ENCODE measurements at regions not wholly inside any gene's neighbourhood (a gene's known extent, or its start where the extent isn't known, plus 50 kb on each side); places are given as distances from the start of the nearest gene placed in this dataset.

DNA sequence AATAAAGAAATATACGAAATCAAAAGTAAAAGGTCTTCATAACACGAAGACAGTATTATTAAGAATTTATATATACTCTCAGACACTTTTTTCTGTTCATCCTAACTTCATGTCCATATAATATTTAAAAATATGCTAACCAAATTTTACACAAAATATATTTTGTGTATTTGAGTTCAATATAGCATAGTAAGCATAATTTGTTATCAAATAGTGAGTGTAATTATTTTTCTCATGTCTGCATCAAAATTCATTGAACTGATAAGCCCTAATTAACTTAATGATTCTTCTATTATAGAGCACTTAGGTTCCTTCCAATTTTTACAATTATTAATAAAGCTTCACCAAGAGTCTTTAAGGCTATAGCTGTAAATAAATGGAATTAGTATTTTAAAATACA lies 99.7 kb upstream of the SYT1 start:
- H3K36me3 ChIP-seq (ENCODE audit: low read depth) = no peaks in the 10 kb centered on the region
- no peak overlapping the region for H3K4me3 ChIP-seq
- TF ChIP-seq CTCF (IDR thresholded peaks at IDR 0.05) = no peak
- ATAC-seq (no peak), DNase-seq (no peak)
- H3K9me3 ChIP-seq = no peaks in the 10 kb centered on the region
- no peaks in the 10 kb centered on the region for H3K4me1 ChIP-seq (ENCODE audit: low read depth)
- intact Hi-C loops (cut with DNase I, micrococcal nuclease) = no loop called here

- no peak for TF ChIP-seq CTCF (IDR thresholded peaks at IDR 0.05)
- Histone ChIP-seq H3K36me3 (ENCODE audit: low read depth) (no peaks in the 10 kb centered on the region), H3K9me3 (no peaks in the 10 kb centered on the region), H3K4me1 (ENCODE audit: low read depth) (no peaks in the 10 kb centered on the region), H3K4me3 (no peak overlapping the region)
- DNase-seq = no peak
- intact Hi-C loops (cut with DNase I, micrococcal nuclease) = no loop called here
- ATAC-seq = no peak
These were observed 97.2 kb upstream of the SYT1 start for GRCh38 chr12:78767264-78767981.

GRCh38 chr12:78778339-78778738 lies 86.2 kb upstream of the SYT1 start:
- ATAC-seq = no peak
- H3K4me3 ChIP-seq = no peak overlapping the region
- H3K36me3 ChIP-seq (ENCODE audit: low read depth) = no peaks in the 10 kb centered on the region
- no peaks in the 10 kb centered on the region for H3K4me1 ChIP-seq (ENCODE audit: low read depth)
- H3K9me3 ChIP-seq = no peaks in the 10 kb centered on the region
- intact Hi-C loops (cut with DNase I, micrococcal nuclease) = no loop called here
- DNase-seq = no peak
- TF ChIP-seq CTCF (IDR thresholded peaks at IDR 0.05) = no peak

GRCh38 chr12:78787576-78787975 lies 77.0 kb upstream of the SYT1 start:
- no peaks in the 10 kb centered on the region for H3K36me3 ChIP-seq (ENCODE audit: low read depth)
- no peaks in the 10 kb centered on the region for H3K9me3 ChIP-seq
- H3K4me1 ChIP-seq (ENCODE audit: low read depth) = no peaks in the 10 kb centered on the region
- DNase-seq = no peak
- no peak for TF ChIP-seq CTCF (IDR thresholded peaks at IDR 0.05)
- ATAC-seq = no peak
- no peak overlapping the region for H3K4me3 ChIP-seq
- intact Hi-C loops (cut with DNase I, micrococcal nuclease) = no loop called here

GRCh38 chr12:78790148-78790547 lies 74.4 kb upstream of the SYT1 start:
- Histone ChIP-seq H3K4me1 (ENCODE audit: low read depth) (no peaks in the 10 kb centered on the region), H3K36me3 (ENCODE audit: low read depth) (no peaks in the 10 kb centered on the region), H3K9me3 (no peaks in the 10 kb centered on the region), H3K4me3 (no peak overlapping the region)
- ATAC-seq (no peak), DNase-seq (no peak)
- intact Hi-C loops (cut with DNase I, micrococcal nuclease) = no loop called here
- TF ChIP-seq CTCF (IDR thresholded peaks at IDR 0.05) = no peak
